ENCODE measurements at regions not wholly inside any gene's neighbourhood (a gene's known extent, or its start where the extent isn't known, plus 50 kb on each side); places are given as distances from the start of the nearest gene placed in this dataset.

DNA sequence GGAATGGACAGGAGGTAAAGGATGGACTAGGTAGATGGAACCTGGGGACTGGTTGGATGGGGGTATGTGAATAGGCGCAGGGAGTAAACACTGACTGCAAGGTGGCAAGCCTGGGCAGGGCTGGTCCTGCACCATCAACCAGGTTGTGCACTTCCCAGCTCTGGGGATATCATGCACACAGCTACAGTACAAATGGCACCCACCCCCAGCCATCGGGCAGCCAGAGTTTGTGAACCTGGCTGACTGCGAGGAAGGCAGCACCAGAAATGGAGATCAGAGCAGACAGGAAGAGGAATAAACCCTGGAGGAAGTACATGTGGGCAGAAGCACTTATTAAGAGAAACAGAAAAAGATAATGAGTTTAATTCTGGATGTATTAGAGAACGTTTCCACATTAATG, 229.1 kb downstream of the ESM1 start:
- H3K79me2 ChIP-seq (ENCODE audit: insufficient read depth, low read length), result no peaks in the 10 kb centered on the region
- CTCF ChIA-PET, result no interaction called here
- no peak overlapping the region for H3K4me2 ChIP-seq (ENCODE audit: low read length)
- POLR2A ChIA-PET, result no interaction called here
- no peak overlapping the region for H3K4me3 ChIP-seq (replicated peaks in 1 of 2; ENCODE audit: low read depth in 1 of 2, low read length in 2 of 2)
- ATAC-seq (no peak), DNase-seq (ENCODE audit: low read depth, low spot score) (no peak)
- no peak overlapping the region for H3K27ac ChIP-seq (ENCODE audit: low read depth, low read length)
- TF ChIP-seq EGR1 (IDR thresholded peaks at IDR 0.05; ENCODE audit: low read depth) (no peak), POLR2AphosphoS5 (IDR thresholded peaks at IDR 0.05; ENCODE audit: low read depth, low read length) (no peak), RAD21 (IDR thresholded peaks at IDR 0.05; ENCODE audit: low read depth) (no peak), EZH2phosphoT487 (IDR thresholded peaks at IDR 0.05; ENCODE audit: borderline replicate concordance) (no peak), ELF1 (IDR thresholded peaks at IDR 0.05; ENCODE audit: borderline replicate concordance, low read depth) (no peak), SP1 (IDR thresholded peaks at IDR 0.05; ENCODE audit: low read depth) (no peak), JUND (IDR thresholded peaks at IDR 0.05) (no peak), EZH2 (IDR thresholded peaks at IDR 0.05) (no peak), TCF7L2 (IDR thresholded peaks at IDR 0.05; ENCODE audit: borderline replicate concordance, extremely low read depth, insufficient read depth, insufficient read length) (no peak)
- TF ChIP-seq, protein P1, sequence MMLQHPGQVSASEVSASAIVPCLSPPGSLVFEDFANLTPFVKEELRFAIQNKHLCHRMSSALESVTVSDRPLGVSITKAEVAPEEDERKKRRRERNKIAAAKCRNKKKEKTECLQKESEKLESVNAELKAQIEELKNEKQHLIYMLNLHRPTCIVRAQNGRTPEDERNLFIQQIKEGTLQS (IDR thresholded peaks at IDR 0.05), result no peak
- H3K36me3 ChIP-seq (ENCODE audit: control insufficient read depth in 1 of 2, insufficient read depth in 2 of 2, low read length in 2 of 2), result no peaks in the 10 kb centered on the region
- RAD21 ChIA-PET (ENCODE audit: low non-redundant PET in 1 of 2, low total read pairs in 2 of 2, uncharacterized antibody in 2 of 2, unreplicated experiment in 2 of 2), result no interaction called here
- H4K20me1 ChIP-seq (ENCODE audit: insufficient read depth), result no peaks in the 10 kb centered on the region
- H3K9me2 ChIP-seq (ENCODE audit: insufficient read depth), result no peaks in the 10 kb centered on the region
- H3K9ac ChIP-seq (ENCODE audit: low read length), result no peak overlapping the region
- no peaks in the 10 kb centered on the region for H3K4me1 ChIP-seq (ENCODE audit: control insufficient read depth in 1 of 2, insufficient read depth in 2 of 2, low read length in 2 of 2)
- BruUV-seq (replicated peaks), result no TSS peak
- no peaks in the 10 kb centered on the region for H3K9me3 ChIP-seq (ENCODE audit: control insufficient read depth in 1 of 2, insufficient read depth in 1 of 2, low read depth in 1 of 2, low read length in 2 of 2)
- peaks cover 8% of the 10 kb centered on the region; the same call in 1 of the 2 replicates for H3K27me3 ChIP-seq (ENCODE audit: insufficient read depth, low read length)
- H2AFZ ChIP-seq (ENCODE audit: low read depth, low read length, poor library complexity, severe bottlenecking), result no peak overlapping the region
- intact Hi-C loops (cut with micrococcal nuclease), result no loop called here

DNA sequence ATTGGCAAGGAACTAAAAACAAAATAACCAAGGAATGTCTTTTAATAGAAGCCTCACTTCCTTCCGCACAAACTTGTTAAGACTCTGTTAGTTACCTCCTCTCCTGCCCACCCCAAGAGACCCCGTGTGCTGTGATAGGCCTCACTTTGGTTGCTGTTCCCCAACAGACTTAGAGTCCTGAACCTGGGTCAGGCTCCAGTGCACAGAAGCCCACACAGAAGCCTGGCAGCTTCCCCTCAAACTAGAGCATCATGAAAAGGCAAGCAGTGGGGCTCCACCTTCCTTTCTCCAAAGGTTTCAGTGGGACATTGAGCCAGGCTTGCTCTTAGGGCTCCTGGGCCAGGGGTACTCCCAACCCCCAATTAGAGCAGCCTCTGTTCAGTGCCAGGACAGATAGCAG, 230.5 kb downstream of the ESM1 start:
- H3K27ac ChIP-seq (ENCODE audit: low read depth, low read length), result no peak overlapping the region
- H3K36me3 ChIP-seq (ENCODE audit: control insufficient read depth in 1 of 2, insufficient read depth in 2 of 2, low read length in 2 of 2), result no peaks in the 10 kb centered on the region
- H4K20me1 ChIP-seq (ENCODE audit: insufficient read depth), result no peaks in the 10 kb centered on the region
- H3K4me2 ChIP-seq (ENCODE audit: low read length), result no peak overlapping the region
- ATAC-seq (no peak), DNase-seq (ENCODE audit: low read depth, low spot score) (no peak)
- ChIA-PET RAD21 (ENCODE audit: low non-redundant PET in 1 of 2, low total read pairs in 2 of 2, uncharacterized antibody in 2 of 2, unreplicated experiment in 2 of 2) (no interaction called here), POLR2A (no interaction called here), CTCF (no interaction called here)
- H3K27me3 ChIP-seq (ENCODE audit: insufficient read depth, low read length), result peaks cover 8% of the 10 kb centered on the region; the same call in 1 of the 2 replicates
- no peaks in the 10 kb centered on the region for H3K79me2 ChIP-seq (ENCODE audit: insufficient read depth, low read length)
- H3K9me2 ChIP-seq (ENCODE audit: insufficient read depth), result no peaks in the 10 kb centered on the region
- H2AFZ ChIP-seq (ENCODE audit: low read depth, low read length, poor library complexity, severe bottlenecking), result no peak overlapping the region
- no TSS peak for BruUV-seq (replicated peaks)
- H3K4me3 ChIP-seq (replicated peaks in 1 of 2; ENCODE audit: low read depth in 1 of 2, low read length in 2 of 2), result no peak overlapping the region
- no peak overlapping the region for H3K9ac ChIP-seq (ENCODE audit: low read length)
- intact Hi-C loops (cut with micrococcal nuclease), result no loop called here
- H3K9me3 ChIP-seq (ENCODE audit: control insufficient read depth in 1 of 2, insufficient read depth in 1 of 2, low read depth in 1 of 2, low read length in 2 of 2), result no peaks in the 10 kb centered on the region
- H3K4me1 ChIP-seq (ENCODE audit: control insufficient read depth in 1 of 2, insufficient read depth in 2 of 2, low read length in 2 of 2), result no peaks in the 10 kb centered on the region
- TF ChIP-seq EGR1 (IDR thresholded peaks at IDR 0.05; ENCODE audit: low read depth), result no peak
- TF ChIP-seq ZNF274 (IDR thresholded peaks at IDR 0.05; ENCODE audit: low read depth, low read length), result no peak
- TF ChIP-seq JUND (IDR thresholded peaks at IDR 0.05), result no peak
- TF ChIP-seq, protein P2, sequence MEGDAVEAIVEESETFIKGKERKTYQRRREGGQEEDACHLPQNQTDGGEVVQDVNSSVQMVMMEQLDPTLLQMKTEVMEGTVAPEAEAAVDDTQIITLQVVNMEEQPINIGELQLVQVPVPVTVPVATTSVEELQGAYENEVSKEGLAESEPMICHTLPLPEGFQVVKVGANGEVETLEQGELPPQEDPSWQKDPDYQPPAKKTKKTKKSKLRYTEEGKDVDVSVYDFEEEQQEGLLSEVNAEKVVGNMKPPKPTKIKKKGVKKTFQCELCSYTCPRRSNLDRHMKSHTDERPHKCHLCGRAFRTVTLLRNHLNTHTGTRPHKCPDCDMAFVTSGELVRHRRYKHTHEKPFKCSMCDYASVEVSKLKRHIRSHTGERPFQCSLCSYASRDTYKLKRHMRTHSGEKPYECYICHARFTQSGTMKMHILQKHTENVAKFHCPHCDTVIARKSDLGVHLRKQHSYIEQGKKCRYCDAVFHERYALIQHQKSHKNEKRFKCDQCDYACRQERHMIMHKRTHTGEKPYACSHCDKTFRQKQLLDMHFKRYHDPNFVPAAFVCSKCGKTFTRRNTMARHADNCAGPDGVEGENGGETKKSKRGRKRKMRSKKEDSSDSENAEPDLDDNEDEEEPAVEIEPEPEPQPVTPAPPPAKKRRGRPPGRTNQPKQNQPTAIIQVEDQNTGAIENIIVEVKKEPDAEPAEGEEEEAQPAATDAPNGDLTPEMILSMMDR (IDR thresholded peaks at IDR 0.05 in 2 of 3, conservative IDR thresholded peaks at IDR 0.05 in 1 of 3; ENCODE audit: borderline replicate concordance in 1 of 3, insufficient read depth in 1 of 3, low read depth in 2 of 3, low read length in 2 of 3), result no peak
- TF ChIP-seq CBX3 (IDR thresholded peaks at IDR 0.05; ENCODE audit: low read depth), result no peak
- no peak for TF ChIP-seq YY1 (IDR thresholded peaks at IDR 0.05; ENCODE audit: extremely low read depth, insufficient replicate concordance, low read depth, low read length)
- no peak for TF ChIP-seq POLR2A (IDR thresholded peaks at IDR 0.05; ENCODE audit: borderline replicate concordance, extremely low read depth, insufficient read depth, insufficient read length)
- no peak for TF ChIP-seq SIN3A (IDR thresholded peaks at IDR 0.05; ENCODE audit: low read depth)
- TF ChIP-seq, protein P3, sequence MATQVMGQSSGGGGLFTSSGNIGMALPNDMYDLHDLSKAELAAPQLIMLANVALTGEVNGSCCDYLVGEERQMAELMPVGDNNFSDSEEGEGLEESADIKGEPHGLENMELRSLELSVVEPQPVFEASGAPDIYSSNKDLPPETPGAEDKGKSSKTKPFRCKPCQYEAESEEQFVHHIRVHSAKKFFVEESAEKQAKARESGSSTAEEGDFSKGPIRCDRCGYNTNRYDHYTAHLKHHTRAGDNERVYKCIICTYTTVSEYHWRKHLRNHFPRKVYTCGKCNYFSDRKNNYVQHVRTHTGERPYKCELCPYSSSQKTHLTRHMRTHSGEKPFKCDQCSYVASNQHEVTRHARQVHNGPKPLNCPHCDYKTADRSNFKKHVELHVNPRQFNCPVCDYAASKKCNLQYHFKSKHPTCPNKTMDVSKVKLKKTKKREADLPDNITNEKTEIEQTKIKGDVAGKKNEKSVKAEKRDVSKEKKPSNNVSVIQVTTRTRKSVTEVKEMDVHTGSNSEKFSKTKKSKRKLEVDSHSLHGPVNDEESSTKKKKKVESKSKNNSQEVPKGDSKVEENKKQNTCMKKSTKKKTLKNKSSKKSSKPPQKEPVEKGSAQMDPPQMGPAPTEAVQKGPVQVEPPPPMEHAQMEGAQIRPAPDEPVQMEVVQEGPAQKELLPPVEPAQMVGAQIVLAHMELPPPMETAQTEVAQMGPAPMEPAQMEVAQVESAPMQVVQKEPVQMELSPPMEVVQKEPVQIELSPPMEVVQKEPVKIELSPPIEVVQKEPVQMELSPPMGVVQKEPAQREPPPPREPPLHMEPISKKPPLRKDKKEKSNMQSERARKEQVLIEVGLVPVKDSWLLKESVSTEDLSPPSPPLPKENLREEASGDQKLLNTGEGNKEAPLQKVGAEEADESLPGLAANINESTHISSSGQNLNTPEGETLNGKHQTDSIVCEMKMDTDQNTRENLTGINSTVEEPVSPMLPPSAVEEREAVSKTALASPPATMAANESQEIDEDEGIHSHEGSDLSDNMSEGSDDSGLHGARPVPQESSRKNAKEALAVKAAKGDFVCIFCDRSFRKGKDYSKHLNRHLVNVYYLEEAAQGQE (IDR thresholded peaks at IDR 0.05; ENCODE audit: low read depth), result no peak

Measured in HCT116 (cell line).